Endothelial cell of umbilical vein (primary cell): ENCODE measurements at regions not wholly inside any gene's neighbourhood (a gene's known extent, or its start where the extent isn't known, plus 50 kb on each side); places are given as distances from the start of the nearest gene placed in this dataset.

Experiments used
- BruUV-seq: library from RNA; stranded (reverse); fragments of 400-500 nt; replicated peaks from 2 replicates; lab custom pipeline; 2021; lab: Mats Ljungman, UMichigan
- CTCF ChIA-PET: fragments of 300-600, 350-600 bp; sonication (Branson Sonifier 250); formaldehyde crosslinking; loops from one replicate; lab custom pipeline; 2021; ENCODE audit warnings: antibody characterized with exemption, inconsistent platforms; lab: Charles Lee
- POLR2A ChIA-PET: fragments of 300-600, 350-600 bp; sonication (Branson Sonifier 250); formaldehyde crosslinking; loops from one replicate; lab custom pipeline; 2021; ENCODE audit warnings: antibody characterized with exemption, inconsistent platforms; lab: Charles Lee
- DNase-seq: peaks from one replicate; pipeline ENCODE4 v3.0.0-alpha.2; 2011; ENCODE audit warnings: low read depth, low spot score
- FAIRE-seq: peaks from 2 replicates; lab custom pipeline; 2011; peaks lifted over from hg19 to GRCh38; lab: Jason Lieb, UNC
- H2AFZ ChIP-seq: 2 replicates; pipeline ENCODE4 v1.6.0; 2012; ENCODE audit warnings: low read depth, low read length, control low read depth, inconsistent platforms
- H3K27ac ChIP-seq: 2 replicates; pipeline ENCODE4 v1.5.1; 2011; ENCODE audit warnings: low read depth, mild to moderate bottlenecking, control low read depth, low read length, moderate library complexity; ENCODE audit not compliant: insufficient read depth
- H3K27me3 ChIP-seq, 2 experiments: 2 replicates each; pipeline versions ENCODE4 v1.6.0 to v1.6.1; 2011; ENCODE audit warnings: low read length in 2 of 2, mixed read lengths in 1 of 2; ENCODE audit not compliant: control insufficient read depth in 2 of 2, insufficient read depth in 2 of 2
- H3K36me3 ChIP-seq, 2 experiments: 2 replicates in 1 of 2; 3 replicates in 1 of 2; pipeline ENCODE4 v1.5.1; 2011; ENCODE audit warnings: low read length in 2 of 2, mild to moderate bottlenecking in 1 of 2, moderate library complexity in 1 of 2; ENCODE audit not compliant: control insufficient read depth in 2 of 2, insufficient read depth in 2 of 2; ENCODE audit errors: extremely low read depth in 1 of 2
- H3K4me1 ChIP-seq: 3 replicates; pipeline ENCODE4 v1.5.1; 2011; ENCODE audit warnings: mild to moderate bottlenecking, low read length; ENCODE audit not compliant: control insufficient read depth, insufficient read depth; ENCODE audit errors: extremely low read depth
- H3K4me2 ChIP-seq: 2 replicates; pipeline ENCODE4 v1.6.1; 2011; ENCODE audit warnings: low read length, control low read depth, mixed read lengths; ENCODE audit not compliant: insufficient read depth
- H3K4me3 ChIP-seq, 3 experiments: fragments of 200-600 bp in 1 of 3; sonication (generic), shearing (Covaris generic) in 1 of 3; replicated peaks in 1 of 3; 2 replicates each; pipeline ENCODE4 v1.5.1; 2011 to 2016; ENCODE audit warnings: control low read depth in 3 of 3, low read length in 3 of 3, mild to moderate bottlenecking in 2 of 3, inconsistent platforms in 1 of 3, low read depth in 1 of 3, moderate library complexity in 1 of 3; ENCODE audit not compliant: insufficient read depth in 1 of 3
- H3K79me2 ChIP-seq: 2 replicates; pipeline ENCODE4 v1.6.0; 2012; ENCODE audit warnings: low read length, inconsistent platforms; ENCODE audit not compliant: control insufficient read depth, insufficient read depth
- H3K9ac ChIP-seq: replicated peaks from 2 replicates; pipeline ENCODE3; 2011; ENCODE audit warnings: low read length, control low read depth; ENCODE audit not compliant: insufficient read depth; ENCODE audit errors: extremely low read depth
- H3K9me1 ChIP-seq: replicated peaks from 3 replicates; pipeline ENCODE4 v1.6.0; 2011; ENCODE audit warnings: mild to moderate bottlenecking, low read length; ENCODE audit not compliant: control insufficient read depth, insufficient read depth; ENCODE audit errors: extremely low read depth
- H3K9me3 ChIP-seq: replicated peaks from 2 replicates; pipeline ENCODE4 v1.5.1; 2012; ENCODE audit warnings: low read length, inconsistent platforms; ENCODE audit not compliant: control insufficient read depth, insufficient read depth
- H4K20me1 ChIP-seq: replicated peaks from 2 replicates; pipeline ENCODE3; 2011; ENCODE audit warnings: mild to moderate bottlenecking, low read length; ENCODE audit not compliant: control insufficient read depth, insufficient read depth; ENCODE audit errors: extremely low read depth
- EZH2 ChIP-seq: IDR thresholded peaks from 2 replicates; pipeline ENCODE4 v1.6.1; 2012; ENCODE audit warnings: borderline replicate concordance, low read depth, mild to moderate bottlenecking, moderate library complexity, low read length, inconsistent platforms; ENCODE audit not compliant: severe bottlenecking
- FOS ChIP-seq: IDR thresholded peaks from 2 replicates; pipeline ENCODE4 v1.6.1; 2011; ENCODE audit warnings: mild to moderate bottlenecking, low read length, moderate library complexity, borderline replicate concordance; ENCODE audit not compliant: insufficient read depth
- GATA2 ChIP-seq: IDR thresholded peaks from 2 replicates; pipeline ENCODE4 v1.7.0; 2011; ENCODE audit warnings: low read depth, mild to moderate bottlenecking, moderate library complexity, mixed read lengths, low read length; ENCODE audit not compliant: insufficient read length, insufficient read depth
- JUN ChIP-seq: IDR thresholded peaks from 2 replicates; pipeline ENCODE4 v1.6.1; 2011; ENCODE audit warnings: borderline replicate concordance, low read depth; ENCODE audit not compliant: insufficient read length, insufficient read depth
- MAX ChIP-seq: IDR thresholded peaks from 2 replicates; pipeline ENCODE4 v1.6.1; 2011; ENCODE audit not compliant: insufficient read depth, insufficient read length
- MYC ChIP-seq: IDR thresholded peaks from one replicate; pipeline ENCODE4 v1.6.1; 2011; ENCODE audit warnings: mild to moderate bottlenecking, low read depth, low read length
- POLR2A ChIP-seq: IDR thresholded peaks from 2 replicates; pipeline ENCODE4 v1.6.1; 2012; ENCODE audit warnings: low read depth, mild to moderate bottlenecking, control low read depth, low read length
- POLR2AphosphoS5 ChIP-seq: IDR thresholded peaks from 2 replicates; pipeline ENCODE4 v1.6.1; 2012; ENCODE audit warnings: low read depth, mild to moderate bottlenecking, control low read depth, low read length, moderate library complexity; ENCODE audit not compliant: insufficient read depth
- dilution Hi-C: fragments of 300-500 bp; cut with MboI; formaldehyde crosslinking; loops from one replicate; pipeline ENCODE4 v1.15.0; 2019; ENCODE audit warnings: low sequenced_read_pairs; ENCODE audit not compliant: extremely low pct_ligation_motif_present
- intact Hi-C: fragments of 100-400 bp; cut with micrococcal nuclease; formaldehyde crosslinking; loops from one replicate; pipeline ENCODE4 v1.10.0; 2022
- TF ChIP-seq, protein P1 (sequence below), 2 donors: IDR thresholded peaks; 1 replicate in 1 of 2; 2 replicates in 1 of 2; pipeline ENCODE4 v1.5.1; 2011; ENCODE audit warnings: low read length in 2 of 2, mild to moderate bottlenecking in 2 of 2, moderate library complexity in 2 of 2, control low read depth in 1 of 2, inconsistent platforms in 1 of 2, low read depth in 1 of 2; ENCODE audit not compliant: insufficient read depth in 1 of 2; ENCODE audit errors: extremely low read depth in 1 of 2

DNA sequence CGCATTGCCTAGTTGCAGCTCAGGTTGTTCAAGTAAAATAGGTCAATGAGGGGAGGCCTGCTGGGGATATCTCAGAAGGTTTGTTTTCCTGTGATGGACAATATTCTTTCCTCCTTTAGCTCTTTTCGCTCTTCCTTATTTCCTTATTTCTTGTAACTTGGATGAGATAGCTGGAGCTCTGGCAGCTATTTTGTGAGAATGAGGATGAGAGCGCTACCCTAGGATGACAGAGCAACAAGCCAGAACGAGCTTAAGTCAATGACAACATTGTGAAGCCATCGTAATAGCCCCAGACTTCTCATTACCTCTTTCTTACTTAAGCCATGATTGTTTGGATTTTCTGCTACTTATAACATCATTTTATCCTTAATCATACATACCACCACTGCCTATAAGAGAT, 124.3 kb upstream of the GATB start:
- no peak for FAIRE-seq
- no TSS peak for BruUV-seq
- dilution Hi-C loops: no loop called here

More for the DNA sequence above, 124.3 kb upstream of the GATB start:
- ChIA-PET POLR2A (no interaction called here), CTCF (no interaction called here)
- no peak overlapping the region for H2AFZ ChIP-seq
- H3K27me3 ChIP-seq: no peaks in the 10 kb centered on the region
- H3K9ac ChIP-seq: no peak overlapping the region
- H3K79me2 ChIP-seq: no peaks in the 10 kb centered on the region
- H3K36me3 ChIP-seq: no peaks in the 10 kb centered on the region
- no peaks in the 10 kb centered on the region for H4K20me1 ChIP-seq
- DNase-seq: no peak
- no peaks in the 10 kb centered on the region for H3K4me1 ChIP-seq
- no peaks in the 10 kb centered on the region for H3K9me1 ChIP-seq
- intact Hi-C loops: no loop called here
- TF ChIP-seq JUN (no peak), EZH2 (no peak), FOS (no peak), MAX (no peak), POLR2A (no peak), GATA2 (no peak), MYC (no peak), POLR2AphosphoS5 (no peak)
- TF ChIP-seq, protein P1, sequence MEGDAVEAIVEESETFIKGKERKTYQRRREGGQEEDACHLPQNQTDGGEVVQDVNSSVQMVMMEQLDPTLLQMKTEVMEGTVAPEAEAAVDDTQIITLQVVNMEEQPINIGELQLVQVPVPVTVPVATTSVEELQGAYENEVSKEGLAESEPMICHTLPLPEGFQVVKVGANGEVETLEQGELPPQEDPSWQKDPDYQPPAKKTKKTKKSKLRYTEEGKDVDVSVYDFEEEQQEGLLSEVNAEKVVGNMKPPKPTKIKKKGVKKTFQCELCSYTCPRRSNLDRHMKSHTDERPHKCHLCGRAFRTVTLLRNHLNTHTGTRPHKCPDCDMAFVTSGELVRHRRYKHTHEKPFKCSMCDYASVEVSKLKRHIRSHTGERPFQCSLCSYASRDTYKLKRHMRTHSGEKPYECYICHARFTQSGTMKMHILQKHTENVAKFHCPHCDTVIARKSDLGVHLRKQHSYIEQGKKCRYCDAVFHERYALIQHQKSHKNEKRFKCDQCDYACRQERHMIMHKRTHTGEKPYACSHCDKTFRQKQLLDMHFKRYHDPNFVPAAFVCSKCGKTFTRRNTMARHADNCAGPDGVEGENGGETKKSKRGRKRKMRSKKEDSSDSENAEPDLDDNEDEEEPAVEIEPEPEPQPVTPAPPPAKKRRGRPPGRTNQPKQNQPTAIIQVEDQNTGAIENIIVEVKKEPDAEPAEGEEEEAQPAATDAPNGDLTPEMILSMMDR (IDR thresholded peaks at IDR 0.05; ENCODE audit: extremely low read depth in 1 of 2, insufficient read depth in 1 of 2, low read depth in 1 of 2, low read length in 2 of 2): no peak
- no peaks in the 10 kb centered on the region for H3K9me3 ChIP-seq
- no peak overlapping the region for H3K27ac ChIP-seq
- no peak overlapping the region for H3K4me2 ChIP-seq
- H3K4me3 ChIP-seq: no peak overlapping the region
